ENCODE measurements at regions not wholly inside any gene's neighbourhood (a gene's known extent, or its start where the extent isn't known, plus 50 kb on each side); places are given as distances from the start of the nearest gene placed in this dataset.

DNA sequence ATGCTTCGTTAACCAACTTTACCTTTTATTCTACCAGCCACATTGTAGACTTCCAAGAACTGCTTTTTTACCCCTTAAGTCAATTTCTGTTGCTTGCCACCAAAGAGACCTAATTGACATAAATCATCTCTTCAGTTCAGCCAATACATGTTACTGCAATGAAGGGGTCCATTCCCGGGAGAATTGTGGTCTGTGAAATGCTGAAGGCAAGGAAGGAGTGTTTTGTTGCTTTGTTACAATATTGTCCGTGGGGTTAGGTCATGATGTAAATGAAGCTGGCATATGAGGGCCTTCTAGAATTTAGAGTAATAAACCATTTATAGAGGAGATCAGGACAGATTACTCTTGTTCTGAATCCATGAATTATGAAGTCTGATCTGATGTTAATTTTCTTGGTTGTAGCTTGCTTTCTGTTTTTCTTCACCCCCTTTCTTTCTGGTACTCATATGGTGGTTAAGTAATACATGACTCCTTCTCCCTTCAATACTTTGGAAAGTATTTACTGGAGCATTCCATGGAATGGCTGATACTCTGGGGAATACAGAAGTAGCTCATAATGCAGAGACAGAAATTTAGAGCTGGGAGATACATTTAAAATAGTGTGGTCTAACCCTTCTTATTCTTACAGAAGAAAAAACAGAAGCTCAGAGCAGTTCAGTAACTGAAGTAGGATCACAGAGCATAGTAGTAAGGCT lies 297.0 kb upstream of the CLINT1 start:
- DNase-seq (ENCODE audit: low read depth) = no peak

DNA sequence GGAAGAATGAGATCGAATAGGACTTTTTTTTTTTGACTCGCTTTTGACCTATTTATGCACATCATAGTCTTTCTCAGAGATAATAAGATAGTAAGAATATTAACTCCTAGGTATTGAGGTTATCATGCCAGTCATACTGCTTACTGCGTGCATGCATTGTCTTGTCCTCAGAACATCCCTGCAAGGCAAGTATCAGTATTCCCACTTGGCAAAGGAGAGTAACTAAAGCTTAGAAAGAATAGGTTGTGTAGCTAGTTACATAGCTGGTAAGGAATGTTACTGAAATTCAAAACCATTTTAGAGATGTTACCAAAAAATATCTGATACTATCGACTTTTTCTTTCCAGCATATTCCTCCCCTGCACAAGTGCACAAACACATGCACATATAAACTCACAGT lies 296.1 kb upstream of the CLINT1 start:
- no peak for DNase-seq (ENCODE audit: low read depth)

DNA sequence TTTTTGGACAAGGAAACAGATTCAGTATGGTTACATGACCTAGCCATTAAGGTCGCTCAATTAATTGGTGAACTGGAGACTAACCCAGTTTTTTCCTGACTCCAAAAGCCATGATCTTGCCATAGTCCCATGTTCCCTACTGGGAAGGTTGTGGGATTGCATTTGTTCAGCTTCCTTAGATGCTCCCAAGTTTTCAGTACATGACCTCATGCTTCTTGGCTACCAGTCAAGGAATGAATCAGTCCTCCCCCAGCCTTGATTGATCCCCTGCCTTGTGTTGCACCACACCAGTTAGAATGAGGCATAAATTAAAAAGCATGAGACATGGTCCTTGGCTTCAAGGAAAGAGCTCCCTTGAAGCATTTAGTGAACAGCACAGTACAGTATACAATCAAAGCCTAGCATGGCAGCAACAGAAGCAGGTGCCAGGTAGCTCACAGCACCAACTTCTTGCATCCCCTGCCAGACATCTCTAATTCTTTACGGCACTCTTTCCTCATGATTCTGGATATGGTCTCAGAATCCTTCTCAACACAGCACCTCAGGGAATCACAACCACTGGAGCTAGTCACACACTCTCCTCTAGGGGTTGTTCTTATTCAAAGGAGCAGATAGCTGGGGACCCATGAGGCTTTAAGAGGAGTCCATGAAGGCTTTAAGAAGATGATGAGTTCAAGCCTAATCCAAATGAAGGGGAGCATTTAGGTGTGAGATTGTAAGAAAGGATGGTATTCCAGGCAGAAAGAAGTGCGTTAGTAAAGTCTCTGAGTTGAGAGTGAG lies 295.5 kb upstream of the CLINT1 start:
- DNase-seq (ENCODE audit: low read depth) = no peak

DNA sequence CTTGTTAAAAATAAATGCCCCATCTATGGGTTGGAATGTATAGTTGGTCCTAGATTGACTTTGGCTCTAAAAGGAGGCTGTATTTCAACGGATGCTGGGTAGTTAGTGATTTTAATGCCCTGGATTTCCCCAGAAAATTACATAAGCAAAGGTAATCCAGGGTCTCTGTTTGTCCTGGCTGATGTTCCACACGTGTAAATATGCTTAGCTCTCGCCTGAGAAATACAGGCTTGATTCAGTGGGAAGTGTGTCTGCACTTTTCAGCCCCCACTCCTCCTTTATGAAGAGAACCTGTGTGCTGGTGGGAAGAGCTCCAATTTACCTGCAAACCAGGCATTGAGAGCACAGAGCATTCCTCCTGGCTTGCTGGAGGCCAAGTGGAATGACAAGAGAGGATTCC lies 294.6 kb upstream of the CLINT1 start:
- no peak for DNase-seq (ENCODE audit: low read depth)

DNA sequence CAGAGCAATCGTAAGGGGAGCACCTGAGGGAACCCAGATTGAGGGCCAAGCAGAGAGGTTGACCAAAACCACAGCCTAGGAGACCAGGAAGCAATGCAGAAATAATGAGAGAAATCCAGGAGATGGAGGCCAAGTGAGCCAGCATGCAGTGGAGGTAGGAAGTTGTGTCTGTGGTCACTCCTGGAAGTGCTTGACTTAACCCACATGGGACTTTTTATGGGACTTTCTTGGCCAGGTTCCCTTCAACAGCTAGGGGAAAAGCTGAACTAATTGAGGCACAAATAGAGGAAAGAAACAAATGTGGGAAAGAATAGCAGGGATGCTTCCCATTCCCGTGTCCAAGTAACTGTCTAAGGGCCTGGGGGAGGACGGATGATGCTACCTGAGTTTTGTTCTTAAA lies 293.2 kb upstream of the CLINT1 start:
- no peak for DNase-seq (ENCODE audit: low read depth)

DNA sequence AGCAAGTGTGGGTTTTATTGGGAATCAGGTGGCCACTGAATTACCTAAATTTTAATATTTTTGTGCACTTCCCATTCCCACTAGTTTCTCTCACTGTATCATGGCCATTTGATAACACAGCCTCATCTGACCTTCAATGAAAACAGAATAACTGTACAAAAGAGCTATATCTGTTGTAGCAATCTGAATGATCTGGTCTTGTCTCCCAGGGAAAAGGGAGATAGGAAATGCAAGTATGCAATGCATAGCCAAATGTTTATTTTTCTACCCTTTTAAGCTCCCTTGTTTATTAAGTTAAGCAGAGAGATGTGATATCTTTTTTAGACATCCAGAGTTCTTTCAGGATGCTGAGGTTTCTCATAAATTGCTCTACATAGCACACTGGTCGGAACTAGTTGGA lies 288.3 kb upstream of the CLINT1 start:
- no peak for DNase-seq (ENCODE audit: low read depth)

DNA sequence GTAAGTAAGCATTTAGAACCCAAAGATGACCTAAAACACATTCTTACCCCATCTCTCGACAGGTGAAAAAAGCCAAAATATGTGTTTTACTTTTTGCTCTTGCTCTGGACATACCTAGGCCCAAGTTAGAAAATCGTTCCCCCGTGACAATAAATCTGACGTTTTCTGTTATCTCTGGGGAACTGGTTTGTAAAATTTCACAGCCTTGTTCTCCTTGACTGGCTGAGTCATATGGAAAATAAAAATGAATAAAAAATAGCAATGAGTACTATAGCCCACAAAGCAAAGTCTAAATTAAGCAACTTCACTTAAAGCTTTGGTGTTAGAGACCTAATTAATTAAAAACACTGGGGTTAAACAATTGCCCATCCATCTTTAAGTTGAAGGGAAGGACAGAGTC lies 286.9 kb upstream of the CLINT1 start:
- DNase-seq (ENCODE audit: low read depth) = no peak

DNA sequence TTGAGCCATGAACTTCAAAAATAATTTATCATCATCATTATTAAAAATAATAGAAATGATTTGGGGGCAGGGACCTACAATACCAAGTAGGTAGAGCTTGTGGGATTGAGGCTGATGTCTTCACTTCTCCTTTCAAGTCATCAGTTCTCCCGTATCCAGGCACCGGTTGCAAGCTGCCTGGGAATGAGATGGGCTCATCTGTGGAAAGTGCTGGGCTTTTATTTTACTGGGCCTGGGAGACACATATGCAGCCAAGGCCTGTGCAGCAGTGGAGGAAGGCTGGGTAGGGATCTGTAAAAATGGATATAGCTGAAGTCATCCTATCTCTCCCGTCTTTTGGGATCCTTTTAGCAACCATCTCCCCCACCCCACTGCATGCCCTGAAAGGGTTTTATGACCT lies 284.1 kb upstream of the CLINT1 start:
- no peak for DNase-seq (ENCODE audit: low read depth)

DNA sequence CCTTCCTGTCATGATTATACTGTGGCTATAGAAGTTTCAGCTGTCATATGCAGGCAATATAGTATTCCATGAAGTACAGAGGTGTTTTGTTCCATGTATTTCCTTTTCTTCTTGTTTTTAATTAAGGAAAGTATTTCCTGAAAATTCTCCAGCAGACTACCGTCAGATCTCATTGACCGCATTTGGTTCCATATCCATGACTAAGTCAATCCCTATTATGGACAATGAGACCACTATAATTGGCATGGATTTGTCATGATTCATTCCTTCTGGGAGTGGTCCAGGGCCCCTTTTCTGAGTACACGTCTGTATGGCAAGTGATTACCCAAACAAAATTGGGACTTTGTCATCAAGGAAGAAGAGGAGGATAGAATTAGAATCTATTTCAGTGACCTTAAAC lies 283.2 kb upstream of the CLINT1 start:
- DNase-seq (ENCODE audit: low read depth) = no peak

DNA sequence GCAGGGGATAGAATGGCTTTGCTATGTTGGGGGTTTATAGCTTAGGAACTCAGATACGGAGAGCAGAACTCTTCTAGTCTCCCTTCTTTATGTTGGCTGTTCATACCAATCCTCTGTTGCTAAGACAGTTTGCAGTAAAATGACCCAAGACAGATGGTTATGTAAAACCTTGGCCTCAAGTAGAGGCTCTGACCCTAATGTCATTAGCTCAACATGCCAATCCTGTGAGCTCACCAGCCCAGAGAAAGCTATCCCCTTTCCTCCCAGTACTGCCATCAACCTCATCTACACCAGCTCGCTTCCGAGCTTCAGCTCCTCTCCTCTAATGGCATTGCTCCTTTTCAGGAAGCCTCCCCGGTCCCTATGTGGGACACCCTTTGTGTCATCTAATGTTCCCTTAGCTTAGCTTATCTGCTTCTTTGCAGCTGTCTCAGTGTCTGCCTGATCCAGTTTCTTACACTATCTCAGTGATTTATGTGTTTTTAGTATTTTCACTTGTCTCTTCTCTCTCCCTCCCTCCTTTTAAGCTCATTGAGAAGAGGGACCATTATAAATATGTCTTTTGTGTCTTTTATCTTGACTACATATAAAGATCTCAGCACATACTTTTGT lies 281.3 kb upstream of the CLINT1 start:
- no peak for DNase-seq (ENCODE audit: low read depth)

DNA sequence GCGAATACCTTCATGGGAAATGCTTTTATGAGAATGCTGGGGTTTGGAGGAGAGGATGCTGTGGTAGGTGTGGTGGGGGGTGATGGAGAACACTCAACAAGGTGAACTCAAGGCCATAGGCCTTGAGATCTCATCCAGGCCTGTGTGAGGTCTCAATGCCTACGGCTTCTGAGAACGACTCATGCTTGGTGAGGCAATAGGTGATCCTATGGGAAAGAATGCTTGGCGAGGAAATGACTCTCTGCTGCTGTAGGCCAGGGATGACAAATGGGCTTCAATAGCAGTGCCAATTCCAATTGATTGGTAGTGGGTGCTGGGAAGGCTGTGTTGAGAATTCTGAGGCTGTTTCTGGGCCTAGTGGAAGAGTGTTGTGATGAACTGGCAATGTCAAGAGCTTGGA lies 280.2 kb upstream of the CLINT1 start:
- no peak for DNase-seq (ENCODE audit: low read depth)

DNA sequence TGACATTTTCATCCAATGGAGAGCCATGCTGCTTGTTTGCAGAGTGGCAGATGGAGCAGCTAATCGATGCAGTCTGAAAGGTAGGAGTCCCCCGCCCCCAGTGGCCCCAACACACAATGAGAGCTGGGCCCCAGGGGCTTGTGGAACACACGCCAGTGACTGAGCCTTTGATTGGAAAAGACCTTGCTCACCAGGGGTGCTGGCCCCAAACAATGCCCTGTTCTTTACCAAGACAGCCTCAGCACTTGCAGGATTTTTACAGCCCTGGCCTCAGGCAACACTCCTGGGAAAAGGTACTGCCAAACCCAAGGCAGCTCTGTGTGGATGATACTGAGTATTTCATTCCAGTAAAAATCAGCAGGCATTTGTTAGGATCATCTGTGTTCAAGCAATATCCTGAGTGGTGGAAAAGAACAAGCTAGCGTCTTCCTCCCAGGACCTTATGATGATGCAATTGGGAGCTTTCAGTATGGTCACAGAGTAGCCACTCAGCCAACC lies 276.8 kb upstream of the CLINT1 start:
- no peak for DNase-seq (ENCODE audit: low read depth)

DNA sequence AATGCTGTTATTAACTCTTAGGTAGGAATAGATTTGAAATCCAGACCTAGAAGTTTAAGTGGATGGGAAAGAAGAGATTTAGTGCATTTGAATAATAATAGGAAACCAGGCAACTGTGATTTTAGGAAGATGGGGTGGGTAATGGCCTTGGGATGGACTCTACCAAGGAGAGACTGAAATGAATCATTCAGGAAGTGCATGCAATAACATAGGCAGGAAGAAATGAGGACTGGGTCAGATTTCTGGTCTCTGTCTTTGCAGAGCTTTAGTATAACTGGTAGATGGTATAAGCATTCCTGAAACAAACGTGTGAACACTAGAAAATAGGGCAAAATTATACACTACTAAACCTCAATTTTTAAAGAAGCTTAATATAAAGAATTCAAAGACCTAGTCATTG lies 274.4 kb upstream of the CLINT1 start:
- no peak for DNase-seq (ENCODE audit: low read depth)

DNA sequence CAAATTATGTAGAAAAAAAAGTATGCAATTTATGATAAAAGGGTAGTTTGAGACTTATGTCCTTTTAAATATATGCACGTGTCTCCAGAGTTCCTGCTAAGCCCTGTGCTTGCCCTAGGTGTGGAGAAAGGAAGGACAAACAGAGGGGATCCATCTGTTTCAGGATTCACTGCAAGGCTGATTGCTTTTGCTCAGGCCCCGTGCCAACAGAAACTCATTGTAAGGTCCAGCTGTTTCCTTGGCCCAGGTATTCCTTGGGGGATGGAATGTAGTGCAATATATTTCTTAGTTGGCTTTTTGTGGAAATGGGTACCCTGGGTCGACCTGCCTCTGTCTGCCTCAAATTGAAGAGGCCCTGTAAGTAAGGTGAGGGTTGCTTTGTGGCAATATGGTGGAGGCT lies 268.6 kb upstream of the CLINT1 start:
- no peak for DNase-seq (ENCODE audit: low read depth)

DNA sequence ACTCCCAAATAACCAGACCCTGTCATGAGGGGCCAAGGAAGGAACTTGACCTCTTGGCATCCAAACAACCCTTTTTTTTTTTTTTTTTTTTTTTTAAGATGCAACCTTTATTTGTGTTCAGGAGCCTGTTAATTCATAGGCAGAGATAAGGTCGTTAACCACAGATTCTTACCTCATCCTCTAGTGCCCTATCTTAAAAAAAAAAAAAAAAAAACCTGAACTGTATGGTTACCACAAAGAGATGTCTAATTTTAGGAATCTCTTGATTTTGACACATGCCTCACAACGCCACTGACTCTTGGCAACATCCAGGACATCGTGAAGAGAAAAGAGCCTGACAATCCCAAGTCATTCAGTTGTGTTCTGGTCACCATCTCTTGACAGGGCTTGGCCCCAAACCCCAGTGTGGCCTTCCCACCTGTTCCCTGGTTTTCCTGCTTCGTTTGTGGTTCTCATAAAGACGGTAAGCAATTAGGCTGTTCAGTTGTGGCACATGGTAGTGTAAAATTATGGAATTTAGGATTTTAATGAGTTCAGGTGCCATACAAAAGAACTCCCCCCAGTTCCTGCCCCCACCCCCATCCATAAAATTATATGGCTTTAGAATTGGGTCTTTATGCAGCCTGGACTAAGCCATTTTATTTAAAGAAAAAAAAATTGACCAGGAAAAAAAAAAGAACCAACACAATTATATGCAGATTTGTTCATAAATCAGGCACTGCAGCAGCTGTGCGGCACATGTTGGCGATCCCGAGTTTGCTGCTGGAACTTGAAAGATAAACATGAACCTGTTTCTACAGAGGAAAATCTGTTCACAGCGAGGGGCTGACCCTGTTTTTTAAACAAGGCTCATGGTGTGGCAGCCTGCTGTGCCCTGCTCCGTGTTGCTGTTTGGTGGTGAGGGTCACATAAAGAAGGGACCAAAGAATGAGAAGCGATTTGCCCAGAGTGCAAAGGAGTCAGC lies 267.8 kb upstream of the CLINT1 start:
- DNase-seq (ENCODE audit: low read depth) = no peak

DNA sequence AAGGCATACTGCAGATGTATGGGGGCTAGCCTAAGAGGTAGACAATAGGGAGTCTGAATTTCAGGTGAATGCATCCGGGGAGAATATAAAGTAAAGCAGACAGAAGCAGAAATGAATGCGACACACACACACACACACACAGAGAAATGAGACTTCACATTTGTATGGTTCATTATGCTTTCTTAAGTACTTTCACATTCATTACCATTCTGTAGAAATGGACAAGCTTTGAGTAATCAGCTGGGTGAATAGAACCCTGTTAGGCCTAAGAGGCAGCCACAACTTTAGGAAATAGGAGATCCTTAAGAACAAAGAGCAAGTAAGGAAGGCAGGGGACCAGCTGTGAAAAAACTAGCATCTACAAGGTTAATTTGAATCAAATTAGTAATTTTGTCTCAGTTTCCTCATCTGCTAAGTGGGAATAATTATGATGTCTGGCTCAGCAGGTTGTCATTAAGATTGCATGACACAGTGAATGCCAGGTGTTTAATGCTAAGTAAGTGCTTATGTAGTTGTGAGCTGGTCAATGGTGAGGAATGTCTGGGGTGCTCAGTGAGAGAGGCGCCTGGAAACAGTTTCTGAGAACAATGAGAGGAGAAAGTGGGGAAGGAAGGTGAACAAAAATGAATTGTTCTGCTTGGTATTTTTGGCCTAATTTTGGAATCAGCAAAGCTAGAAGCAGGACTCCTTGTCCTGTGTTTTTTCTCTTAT lies 265.8 kb upstream of the CLINT1 start:
- DNase-seq (ENCODE audit: low read depth) = no peak

DNA sequence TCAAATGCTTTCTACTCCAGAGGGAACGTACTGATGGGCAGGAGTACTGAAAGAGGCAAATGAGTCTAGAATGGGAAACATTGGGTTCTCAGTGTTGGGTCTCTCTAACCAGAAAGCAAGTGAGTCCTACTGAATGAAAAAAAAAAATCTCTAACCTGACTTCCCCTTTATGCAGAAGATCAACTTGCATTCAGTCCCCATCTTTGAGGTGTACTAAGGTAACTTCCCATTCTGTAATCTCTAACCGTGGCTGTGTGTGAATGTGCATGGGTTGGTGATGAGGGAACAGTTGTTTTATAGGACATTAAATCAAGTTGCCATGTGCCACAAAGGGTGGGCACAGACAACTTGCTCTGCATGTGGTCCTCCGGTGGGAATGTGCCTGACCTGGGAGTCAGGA lies 264.6 kb upstream of the CLINT1 start:
- no peak for DNase-seq (ENCODE audit: low read depth)

DNA sequence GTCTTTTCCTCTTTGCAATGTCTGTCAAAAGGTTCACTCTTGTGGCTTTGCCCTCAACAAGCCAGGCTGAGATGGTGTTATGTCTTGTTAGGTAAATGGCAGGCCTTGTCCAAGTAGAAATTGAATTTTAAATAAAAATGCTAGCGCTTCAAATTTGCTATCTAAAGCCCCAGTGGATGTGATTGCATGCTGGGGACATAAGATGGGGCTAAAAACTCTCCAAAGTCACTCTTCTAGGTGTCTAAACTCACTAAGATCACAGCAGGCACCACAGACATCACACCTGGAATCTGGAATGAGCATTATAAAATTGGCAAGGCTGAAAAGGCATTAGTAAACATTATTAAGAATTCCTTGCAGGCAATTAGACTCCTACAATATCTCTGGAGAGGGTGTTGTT lies 262.7 kb upstream of the CLINT1 start:
- no peak for DNase-seq (ENCODE audit: low read depth)

DNA sequence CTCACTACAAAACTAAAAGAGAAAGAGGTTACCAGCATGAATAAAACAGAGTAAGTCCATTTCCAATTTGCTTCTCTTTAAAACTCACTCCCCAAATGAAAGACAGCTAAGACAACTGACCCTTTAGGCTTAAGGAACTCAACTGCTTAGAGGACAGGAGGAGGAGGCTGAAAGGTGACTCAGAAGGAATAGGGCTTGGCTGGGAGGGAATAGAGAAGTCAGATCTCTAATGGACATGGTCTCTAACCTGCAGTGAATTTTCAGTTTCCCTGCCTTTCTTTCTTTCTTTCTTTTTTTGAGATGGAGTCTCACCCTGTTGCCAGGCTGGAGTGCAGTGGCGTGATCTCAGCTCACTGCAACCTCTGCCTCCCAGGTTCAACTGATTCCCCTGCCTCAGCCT lies 261.8 kb upstream of the CLINT1 start:
- no peak for DNase-seq (ENCODE audit: low read depth)

DNA sequence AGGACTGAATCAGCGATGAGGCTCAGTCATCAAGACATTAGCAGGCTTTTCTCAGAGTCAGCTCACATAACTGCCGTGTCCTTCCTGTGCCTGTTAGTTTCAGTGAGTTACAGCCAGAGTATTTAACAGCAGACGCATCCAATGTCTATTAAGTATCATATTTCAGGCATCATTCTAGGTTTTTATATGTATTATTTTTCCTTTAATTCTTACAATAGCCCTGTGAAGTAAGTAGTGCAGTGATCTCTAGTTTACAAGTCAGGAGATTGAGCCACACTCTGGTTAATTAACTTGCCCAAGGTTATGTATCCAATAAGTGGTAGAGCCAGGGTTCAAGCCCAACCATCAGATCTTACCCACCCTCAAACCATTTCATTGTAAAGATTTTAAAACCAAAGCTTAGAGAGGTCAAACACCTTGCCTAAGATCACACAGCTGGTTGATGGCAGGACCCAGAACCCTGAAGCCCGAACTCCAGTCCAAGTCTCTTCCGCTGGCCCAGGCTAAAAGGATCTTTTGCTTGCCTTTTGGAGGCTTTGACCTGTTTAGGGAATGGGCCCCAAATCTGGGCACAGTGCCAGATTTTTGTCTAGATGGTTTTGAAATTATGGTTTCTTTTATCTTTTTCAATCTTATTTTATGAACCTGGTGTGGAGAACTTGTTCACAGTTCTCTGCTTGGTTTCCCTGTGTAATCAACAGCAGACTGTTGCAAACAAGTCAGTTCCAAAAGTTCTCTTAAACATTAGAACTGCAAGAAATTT lies 261.2 kb upstream of the CLINT1 start:
- DNase-seq (ENCODE audit: low read depth) = no peak

All from CMK (cell line).